HG02981 (cell line): ENCODE measurements at regions not wholly inside any gene's neighbourhood (a gene's known extent, or its start where the extent isn't known, plus 50 kb on each side); places are given as distances from the start of the nearest gene placed in this dataset.
"Not testable (repeated sequence)": the region's sequence is repeated elsewhere in the genome, so short reads cannot be mapped to it uniquely, and the experiment has no call there.

Experiments
- ATAC-seq: cut with Tn5 transposase; IDR thresholded peaks from one replicate; pipeline ENCODE4 v1.9.1; 2021; ENCODE audit warnings: mild to moderate bottlenecking, moderate library complexity; ENCODE audit not compliant: unreplicated experiment

DNA sequence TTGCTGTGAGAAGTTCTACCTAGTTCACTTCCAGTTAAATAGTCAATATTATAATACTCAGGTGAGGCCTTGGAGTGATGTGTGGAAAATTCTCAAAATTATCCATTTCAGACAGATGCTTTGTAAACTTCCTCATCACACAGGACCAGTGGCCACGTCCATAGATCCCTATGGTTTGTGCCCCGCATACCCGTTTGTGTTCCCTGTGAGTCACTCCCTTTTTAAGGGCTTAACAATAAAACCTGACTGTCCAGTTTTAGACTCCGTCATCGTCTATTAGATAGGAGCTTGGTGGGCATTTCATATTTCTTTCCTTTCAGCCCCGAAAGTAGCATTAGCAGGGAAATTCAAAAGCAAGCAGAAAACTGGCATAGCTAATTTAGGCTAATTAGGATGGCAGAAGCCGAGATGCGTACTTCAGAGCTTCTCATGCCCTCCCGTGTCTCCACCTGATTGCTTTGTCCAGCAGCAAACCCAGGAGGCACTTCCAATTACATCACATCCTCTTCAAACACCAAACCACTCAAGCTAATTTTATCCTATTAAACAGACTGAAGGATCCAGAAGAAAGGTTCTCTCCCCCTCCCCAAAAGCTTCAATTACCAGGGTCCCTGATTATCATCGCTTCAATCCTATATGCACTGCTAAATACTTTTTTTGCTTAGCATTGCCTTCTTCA, 186.6 kb upstream of the OTX2 start:
- no peak for ATAC-seq

DNA sequence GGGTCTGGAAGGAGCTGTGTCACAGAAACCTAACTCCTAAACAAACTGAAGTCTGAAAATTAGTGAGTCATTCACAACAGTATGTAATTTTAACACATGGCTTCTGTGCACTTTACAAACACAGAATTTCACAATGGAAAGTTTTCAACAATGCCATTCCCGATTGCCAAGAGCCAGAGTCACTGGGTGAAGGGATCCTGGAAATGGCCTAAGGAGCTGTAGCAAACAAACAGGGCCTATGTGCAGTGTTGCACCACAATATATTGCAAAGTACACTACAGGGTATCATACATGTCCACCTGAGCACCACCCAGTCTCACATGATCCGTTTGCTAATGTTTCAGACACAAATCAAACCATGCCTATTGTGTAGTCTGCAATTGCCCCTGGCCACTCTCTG, 184.7 kb upstream of the OTX2 start:
- ATAC-seq = no peak

DNA sequence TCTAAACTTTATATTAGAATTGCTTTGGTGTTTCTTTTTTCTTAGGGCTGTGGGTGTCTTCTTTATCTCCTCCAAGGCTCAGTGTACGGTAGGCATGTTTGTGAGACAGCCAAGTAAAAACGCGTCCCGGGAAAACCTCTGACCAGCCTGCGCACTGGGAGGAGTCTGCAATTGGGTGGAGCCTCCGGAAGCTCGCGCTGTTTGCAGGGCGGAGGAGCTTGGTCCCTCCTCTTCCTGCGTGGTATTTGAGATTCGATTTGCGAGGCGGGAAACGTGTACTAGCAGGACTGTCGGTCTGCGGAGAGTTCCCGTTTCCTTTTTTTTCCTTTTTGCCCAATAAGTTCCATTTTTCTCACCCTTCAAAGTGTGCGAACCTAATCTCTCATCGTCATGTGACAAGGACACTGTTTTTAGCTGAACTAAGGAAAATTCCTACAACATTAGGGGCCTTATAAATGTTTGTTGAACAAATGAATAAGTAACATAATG, 182.1 kb upstream of the OTX2 start:
- ATAC-seq = no peak

DNA sequence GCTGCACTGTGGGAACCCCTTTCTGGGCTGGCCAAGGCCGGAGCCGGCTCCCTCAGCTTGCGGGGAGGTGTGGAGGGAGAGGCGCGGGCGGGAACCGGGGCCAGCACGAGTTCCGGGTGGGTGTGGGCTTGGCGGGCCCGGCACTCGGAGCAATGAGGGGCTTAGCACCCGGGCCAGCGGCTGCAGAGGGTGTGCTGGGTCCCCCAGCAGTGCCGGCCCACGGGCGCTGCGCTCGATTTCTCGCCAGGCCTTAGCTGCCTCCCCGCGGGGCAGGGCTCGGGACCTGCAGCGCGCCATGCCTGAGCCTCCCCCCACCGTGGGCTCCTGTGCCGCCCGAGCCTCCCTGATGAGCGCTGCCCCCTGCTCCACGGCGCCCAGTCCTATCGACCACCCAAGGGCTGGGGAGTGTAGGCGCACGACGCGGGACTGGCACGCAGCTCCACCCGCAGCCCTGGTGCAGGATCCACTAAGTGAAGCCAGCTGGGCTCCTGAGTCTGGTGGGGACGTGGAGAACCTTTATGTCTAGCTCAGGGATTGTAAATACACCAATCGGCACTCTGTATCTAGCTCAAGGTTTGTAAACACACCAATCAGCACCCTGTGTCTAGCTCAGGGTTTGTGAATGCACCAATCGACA, 180.8 kb upstream of the OTX2 start:
- not testable (repeated sequence) for ATAC-seq

DNA sequence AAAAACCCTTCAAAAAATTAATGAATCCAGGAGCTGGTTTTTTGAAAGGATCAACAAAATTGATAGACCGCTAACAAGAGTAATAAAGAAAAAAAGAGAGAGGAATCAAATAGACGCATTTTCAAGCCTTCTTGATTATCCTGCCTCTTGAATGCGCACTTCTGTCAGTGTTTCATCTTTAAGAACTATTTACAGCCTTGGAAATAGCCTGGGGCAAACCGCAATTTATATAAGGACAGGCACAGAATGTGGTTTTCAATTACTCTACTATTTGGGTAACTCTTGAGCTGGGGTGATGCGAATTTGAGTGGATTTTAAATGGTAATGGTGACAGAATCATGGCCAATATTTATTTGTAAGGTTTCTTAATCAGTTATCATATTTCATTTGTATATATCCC, 179.1 kb upstream of the OTX2 start:
- no peak for ATAC-seq

DNA sequence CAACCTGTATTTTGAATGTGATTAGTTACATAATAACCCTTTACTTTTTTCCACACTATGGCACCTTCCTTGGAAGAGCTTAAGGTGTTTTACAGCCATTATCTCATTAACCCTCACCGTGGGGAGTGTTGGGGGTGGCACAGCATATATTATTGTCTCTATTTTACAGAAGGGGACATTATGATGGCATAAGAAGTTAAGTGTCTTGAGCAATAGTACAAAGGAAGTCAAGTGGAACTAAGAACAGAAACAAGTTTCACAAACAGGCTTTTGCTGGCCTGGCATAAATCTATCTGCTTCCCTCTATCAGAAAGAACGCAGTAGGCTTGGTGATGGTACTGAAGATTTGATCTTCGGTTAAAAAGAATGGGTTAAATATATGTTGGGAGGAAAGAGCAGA, 169.7 kb upstream of the OTX2 start:
- no peak for ATAC-seq

DNA sequence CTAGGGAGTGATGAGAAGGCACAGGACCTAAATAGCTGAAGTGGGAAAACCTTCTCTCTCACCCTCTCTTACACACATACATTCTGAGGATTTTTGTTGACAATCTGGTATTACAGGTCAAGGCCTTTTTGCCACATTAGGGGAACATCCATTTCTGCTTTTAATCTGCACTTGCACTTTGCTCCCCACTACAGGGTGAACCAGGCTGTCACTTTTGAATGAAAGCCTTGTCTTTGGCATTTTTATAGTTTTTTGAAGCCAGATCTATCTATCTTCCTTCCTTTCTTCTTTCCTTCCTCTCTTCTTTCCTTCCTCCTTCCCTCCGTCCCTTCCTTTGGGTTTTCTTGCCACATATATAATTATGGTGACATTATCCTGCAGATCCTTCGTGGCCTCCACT, 165.9 kb upstream of the OTX2 start:
- ATAC-seq = no peak

DNA sequence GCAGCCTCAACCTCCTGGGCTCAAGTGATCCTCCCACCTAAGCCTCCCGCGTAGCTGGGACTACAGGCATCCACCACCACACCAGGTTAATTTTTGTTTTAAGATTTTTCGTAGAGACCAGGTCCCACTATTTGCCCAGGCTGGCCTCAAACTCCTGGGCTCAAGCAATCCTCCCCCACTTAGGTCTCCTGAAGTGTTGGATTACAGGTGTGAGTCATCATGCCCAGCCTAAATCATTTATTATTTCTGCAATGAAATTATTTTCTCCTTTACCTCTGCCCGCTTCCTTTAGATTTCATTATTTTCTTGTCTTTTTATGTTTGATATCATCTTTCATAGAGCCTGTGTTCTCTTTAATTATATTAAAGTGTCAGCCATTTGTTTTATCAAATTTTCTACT, 165.2 kb upstream of the OTX2 start:
- ATAC-seq = no peak

DNA sequence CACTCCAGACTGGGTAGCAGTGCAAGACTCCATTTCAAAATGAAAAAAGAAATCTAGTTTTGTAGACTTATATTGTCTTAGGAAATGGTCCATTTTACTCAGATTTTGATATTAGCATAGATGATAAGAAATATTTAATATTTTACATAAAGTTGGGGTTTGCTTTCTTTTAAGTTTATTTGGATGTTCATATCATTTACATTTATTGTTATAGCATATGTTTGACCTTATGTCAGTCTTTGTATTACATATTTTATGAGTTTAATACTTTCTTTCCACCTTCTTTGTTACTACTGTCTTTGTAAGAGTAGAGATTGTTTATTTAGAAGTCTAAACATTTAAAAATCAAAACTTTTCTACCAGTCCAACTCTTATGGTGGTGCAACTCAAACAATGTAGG, 162.7 kb upstream of the OTX2 start:
- ATAC-seq = no peak

DNA sequence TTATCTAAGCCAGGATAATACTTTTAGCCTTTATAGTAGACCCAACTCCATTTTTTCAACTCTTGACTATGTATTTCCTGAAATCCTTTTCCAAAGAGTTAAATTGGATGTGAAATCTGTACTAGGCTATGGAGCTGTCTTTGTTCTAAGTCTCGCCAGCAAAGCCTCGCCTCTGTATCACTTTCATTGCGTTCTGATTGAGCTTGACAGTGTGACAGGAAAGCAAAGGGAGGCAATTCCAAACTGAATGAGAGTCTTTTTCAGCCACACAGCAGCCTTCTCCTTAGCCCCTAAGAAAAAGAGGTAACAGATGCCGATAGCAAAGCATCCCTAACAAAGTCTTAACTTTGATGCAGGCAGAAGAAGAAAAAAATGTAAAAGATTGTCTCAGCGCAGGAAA, 154.6 kb upstream of the OTX2 start:
- no peak for ATAC-seq

DNA sequence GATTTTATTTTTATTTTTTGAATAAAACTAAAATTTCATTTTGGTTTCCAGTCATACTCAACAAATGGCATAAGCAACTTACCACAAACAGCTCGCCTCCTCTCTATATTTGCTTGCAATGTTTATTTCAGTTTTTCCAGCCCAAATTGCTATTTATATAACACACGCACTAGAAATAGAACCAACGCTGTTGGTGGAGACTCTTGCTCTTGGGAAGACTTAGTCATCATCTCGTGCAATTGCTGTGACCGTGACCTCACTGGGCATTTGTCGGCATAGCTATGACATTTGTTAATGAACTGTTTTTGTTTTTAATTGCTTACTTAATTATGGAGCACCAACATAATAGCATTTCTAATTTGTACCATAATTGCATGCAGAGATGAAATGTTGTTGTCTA, 153.1 kb upstream of the OTX2 start:
- no peak for ATAC-seq

DNA sequence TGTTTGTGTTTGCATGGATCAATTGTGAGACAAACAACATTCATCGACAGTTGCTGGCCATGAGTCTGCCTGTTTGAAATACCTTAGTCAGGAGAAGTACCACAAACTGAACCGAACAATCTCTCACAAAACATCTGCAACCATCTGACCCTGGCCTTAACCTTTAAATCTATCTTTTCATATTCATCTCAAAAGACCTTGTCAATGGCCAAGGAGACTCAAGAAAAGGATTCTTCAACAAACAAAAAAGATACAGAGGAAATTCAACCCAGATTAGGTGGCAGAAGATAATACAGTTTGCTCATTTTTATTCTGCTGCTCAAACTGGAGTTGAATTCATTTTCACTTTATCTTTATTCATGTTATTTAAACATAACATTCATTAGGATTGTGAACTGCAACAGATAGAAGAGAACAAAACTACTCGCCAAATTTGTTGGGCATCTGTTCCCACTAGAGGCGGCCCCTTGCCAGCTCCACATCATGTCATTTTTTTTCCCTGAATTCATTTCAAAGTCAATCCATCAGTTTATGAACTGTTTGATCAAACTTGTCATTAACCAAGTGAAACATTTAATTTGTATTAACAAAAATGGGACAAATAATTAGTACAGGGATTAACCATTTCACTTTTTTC, 152.3 kb upstream of the OTX2 start:
- ATAC-seq = no peak

DNA sequence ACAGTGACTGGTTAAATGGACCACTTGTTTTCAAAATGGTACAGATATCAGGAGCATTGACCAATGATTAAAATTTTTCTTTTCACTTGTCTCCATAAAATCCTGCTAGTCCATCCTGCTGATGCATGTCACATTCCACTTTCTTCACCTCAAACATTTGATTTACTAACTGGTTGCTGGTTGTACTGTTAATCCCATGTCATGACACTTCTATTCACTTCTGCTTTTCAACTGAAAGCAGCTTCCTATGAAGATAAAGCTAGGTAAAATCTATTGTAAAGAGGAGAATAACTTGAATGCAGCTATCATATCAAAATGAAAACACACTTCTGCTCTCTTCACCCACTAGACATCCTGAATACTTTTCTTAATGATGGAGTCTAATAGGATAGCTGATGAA, 149.6 kb upstream of the OTX2 start:
- ATAC-seq = no peak

DNA sequence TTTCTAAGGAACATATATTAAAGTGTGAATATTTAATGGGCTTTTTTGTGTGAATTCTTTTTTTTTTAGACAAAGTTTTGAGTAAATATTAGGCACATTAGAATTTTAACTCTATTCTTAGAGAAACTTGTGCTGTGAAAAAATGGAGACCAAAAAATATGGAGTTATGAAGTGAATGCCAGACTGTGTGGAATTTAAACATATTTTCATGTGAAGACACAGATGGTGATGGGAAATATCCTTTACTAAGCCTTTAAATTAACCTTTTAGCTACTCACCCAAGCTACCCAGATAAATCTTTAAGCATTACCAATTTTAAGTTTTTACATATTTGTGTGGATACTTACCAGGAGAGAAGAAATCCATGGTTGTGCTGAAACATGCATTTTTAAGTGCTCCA, 148.8 kb upstream of the OTX2 start:
- ATAC-seq = no peak

DNA sequence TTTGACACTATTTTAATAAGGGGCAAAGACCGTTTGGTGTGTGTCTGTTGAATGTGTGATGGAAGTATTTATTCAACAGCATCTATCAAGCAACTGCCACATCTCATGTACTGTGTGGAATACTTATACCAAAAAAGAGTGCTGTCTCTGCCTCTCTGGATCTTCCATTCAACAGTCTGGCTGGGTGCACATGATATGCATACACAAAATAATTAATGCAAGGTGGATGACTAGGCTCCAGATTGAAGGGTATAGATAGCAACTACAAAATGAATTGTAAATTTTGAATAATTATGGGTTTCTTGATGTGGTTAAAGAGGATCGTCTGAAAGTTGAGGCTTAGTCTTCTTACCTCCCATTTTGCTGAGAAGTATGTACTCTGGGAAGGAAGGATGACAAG, 145.9 kb upstream of the OTX2 start:
- ATAC-seq = no peak

DNA sequence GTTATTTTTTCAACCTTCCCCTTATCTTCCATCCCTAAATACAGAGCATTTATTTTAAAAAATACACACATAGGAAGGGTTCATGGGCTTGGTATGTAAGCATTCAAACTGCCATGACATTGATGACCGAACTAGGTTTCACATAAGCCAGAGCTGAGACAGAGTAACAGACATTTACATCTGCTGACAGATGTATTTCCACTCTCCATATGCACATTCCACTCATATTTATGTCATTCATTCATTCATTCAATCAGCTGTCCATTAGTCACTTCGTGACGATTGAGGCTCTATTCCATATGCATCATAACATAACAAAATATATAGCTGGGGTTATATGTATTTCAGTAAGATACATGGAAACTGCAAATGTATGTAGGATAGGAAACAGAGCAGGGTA, 145.5 kb upstream of the OTX2 start:
- no peak for ATAC-seq

DNA sequence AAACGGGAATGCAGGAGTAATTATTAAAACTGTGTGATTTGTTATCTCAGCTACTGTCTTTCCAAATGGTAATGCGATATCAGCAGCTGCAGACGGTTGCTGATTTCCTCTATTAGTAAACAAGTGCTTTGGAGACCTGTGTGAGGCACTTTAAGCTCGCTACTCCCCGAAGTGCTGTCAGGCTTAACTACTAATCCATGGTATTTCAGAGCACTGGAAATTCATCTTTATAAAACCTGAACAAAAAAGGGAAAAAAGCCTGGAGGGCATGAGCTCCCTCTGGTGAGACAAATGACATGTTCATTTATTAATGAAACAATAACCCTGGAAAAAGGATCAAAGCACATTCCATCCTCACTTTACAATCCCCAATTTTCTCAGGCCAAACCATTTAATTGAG, 143.6 kb upstream of the OTX2 start:
- ATAC-seq = no peak

DNA sequence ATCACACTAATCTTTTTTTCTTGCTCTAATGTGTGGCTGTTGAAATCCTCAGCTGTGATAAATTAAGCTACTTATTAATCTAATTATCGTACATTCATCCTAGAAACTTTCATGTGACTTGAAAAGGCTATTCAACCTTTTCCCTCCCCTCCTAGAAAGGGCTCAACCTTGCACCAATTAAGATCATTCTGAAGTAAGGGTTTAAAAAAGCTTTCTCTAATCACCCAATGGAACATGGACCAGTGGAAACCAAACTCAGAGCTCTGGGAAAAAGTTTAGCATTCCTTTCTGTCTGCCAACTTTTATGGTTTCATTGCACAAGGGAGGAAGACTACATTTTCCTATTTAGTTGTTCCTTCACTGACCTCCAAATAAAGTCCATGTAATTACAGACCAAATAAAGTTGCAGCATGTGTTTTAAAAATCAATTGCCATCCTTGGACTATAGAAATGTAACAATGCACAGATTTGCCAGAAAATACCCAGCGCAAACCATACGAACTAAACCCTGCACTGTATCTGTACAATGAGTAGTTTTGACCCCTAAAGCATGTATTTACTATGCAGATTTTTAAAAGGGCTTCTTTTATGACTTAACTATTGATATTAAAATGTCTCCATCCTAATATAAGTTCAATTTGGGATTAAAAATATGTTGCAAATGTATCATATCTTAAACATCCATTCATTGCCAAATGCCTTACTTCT, 142.6 kb upstream of the OTX2 start:
- no peak for ATAC-seq

DNA sequence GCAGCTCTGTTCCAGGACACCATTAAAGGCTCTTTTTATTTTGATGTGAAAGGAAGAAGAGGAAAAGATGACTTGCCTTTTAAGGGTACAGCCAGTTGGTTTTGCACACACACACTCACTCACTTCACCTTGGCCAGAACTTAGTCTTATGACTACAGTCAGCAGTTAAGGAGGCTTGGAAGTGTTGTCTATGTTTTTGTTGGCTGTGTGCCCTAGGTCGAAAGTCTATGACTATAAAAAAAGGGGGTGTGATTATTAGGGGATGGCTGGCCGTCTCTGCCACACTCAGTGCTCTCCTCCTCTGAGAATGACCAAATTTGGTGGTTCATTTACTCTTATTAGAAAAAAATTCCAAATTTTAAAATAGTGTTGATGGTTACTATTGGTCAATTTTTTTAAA, 139.5 kb upstream of the OTX2 start:
- no peak for ATAC-seq

DNA sequence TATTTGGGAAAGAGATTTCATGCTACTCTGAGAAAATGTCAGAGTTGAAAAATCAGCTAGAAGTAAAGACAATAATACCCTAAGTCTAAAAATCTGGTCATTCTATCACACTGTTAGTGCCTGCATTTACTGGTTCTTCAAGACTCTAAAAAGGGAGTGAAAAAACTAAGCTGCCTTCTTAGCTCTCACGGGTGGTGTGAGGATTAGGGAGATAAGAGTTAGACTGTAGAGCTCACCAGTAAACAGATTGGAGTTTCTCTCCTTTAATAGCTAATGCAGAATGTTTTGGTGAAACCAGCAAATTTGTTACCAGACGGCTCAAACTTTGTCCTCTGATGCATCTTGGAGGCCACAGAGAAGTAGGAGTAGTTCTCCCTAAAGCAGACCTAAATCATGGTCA, 135.0 kb upstream of the OTX2 start:
- no peak for ATAC-seq

DNA sequence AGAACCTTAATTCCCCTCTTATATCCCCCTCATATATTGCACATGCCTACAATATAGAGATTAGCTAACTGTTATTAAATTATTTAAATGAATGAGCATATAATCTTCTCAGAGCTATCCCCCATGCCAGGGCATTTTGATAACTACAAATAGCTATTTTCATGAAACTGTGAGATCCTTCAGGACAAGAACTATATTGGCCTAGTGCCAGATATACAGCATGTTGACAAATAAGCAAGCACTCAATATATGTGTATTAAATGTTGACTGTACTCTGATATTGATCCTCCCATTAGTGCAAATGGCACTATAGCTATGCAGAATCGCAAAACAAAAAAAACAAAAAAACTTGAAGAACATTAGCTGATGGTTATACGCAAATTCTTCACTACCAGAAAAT, 134.1 kb upstream of the OTX2 start:
- ATAC-seq = no peak

DNA sequence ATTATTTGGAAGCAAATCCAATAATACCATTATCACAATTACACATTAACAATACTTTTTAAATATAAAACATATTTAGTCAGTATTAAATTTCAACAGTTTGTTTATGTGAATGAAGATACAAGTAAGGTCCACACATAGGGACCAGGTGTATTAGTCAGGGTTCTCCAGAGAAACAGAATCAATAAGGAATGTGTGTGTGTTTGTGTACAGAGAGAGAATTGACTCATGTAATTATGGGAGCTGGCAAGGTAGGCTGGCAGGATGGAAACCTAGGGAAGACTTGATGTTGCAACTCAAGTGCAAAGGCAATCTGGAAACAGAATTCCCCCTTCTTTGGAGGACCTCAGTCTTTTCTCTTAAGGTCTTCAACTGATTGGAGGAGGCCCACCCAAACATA, 123.2 kb upstream of the OTX2 start:
- no peak for ATAC-seq
